ENCODE measurements at regions not wholly inside any gene's neighbourhood (a gene's known extent, or its start where the extent isn't known, plus 50 kb on each side); places are given as distances from the start of the nearest gene placed in this dataset.

- H3K36me3 ChIP-seq (ENCODE audit: insufficient read depth, low read length), result no peaks in the 10 kb centered on the region
- ChIA-PET POLR2A (ENCODE audit: partially characterized antibody) (no interaction called here), CTCF (ENCODE audit: partially characterized antibody) (no interaction called here)
- no peaks in the 10 kb centered on the region for H3K27me3 Mint-ChIP-seq
- DNase-seq, result no peak
- no peak overlapping the region for H3K27ac ChIP-seq (ENCODE audit: low read depth, low read length)
- H3K36me3 Mint-ChIP-seq, result no peaks in the 10 kb centered on the region
- H3K4me1 Mint-ChIP-seq, result no peaks in the 10 kb centered on the region
- H3K9me3 Mint-ChIP-seq, result no peaks in the 10 kb centered on the region
- H3K27me3 ChIP-seq (ENCODE audit: insufficient read depth, low read length), result no peaks in the 10 kb centered on the region
- peak overlapping the region in 1 of 7 donors; percentile 16 for H3K27ac Mint-ChIP-seq
- H3K4me1 ChIP-seq (ENCODE audit: insufficient read depth, low read length), result no peaks in the 10 kb centered on the region
- H3K9me3 ChIP-seq (ENCODE audit: control insufficient read depth in 1 of 2, low read length in 2 of 2), result no peaks in the 10 kb centered on the region
- no peak overlapping the region for H3K4me3 ChIP-seq (ENCODE audit: low read length in 2 of 2)
- intact Hi-C loops (cut with micrococcal nuclease), result no loop called here
- H3K4me3 Mint-ChIP-seq, result no peak overlapping the region
Observed at GRCh38 chr17:59466946-59467801, 98.2 kb upstream of the DHX40 start.

GRCh38 chr17:59469786-59470485 lies 95.5 kb upstream of the DHX40 start:
- Mint-ChIP-seq H3K36me3 (no peaks in the 10 kb centered on the region), H3K4me3 (no peak overlapping the region), H3K9me3 (no peaks in the 10 kb centered on the region), H3K27me3 (no peaks in the 10 kb centered on the region), H3K4me1 (no peaks in the 10 kb centered on the region), H3K27ac (no peak overlapping the region)
- ChIA-PET CTCF (ENCODE audit: partially characterized antibody) (interaction anchor here (2.5 kb wide), 1 partner anchor 159 kb away, joined by 7 read pairs; no protein-coding TSS in a partner anchor), POLR2A (ENCODE audit: partially characterized antibody) (interaction anchor here (0.6 kb wide), 1 partner anchor 314 kb away, joined by 3 read pairs; no protein-coding TSS in a partner anchor)
- Histone ChIP-seq H3K9me3 (ENCODE audit: control insufficient read depth in 1 of 2, low read length in 2 of 2) (no peaks in the 10 kb centered on the region), H3K27me3 (ENCODE audit: insufficient read depth, low read length) (no peaks in the 10 kb centered on the region), H3K36me3 (ENCODE audit: insufficient read depth, low read length) (no peaks in the 10 kb centered on the region), H3K4me3 (ENCODE audit: low read length in 2 of 2) (no peak overlapping the region), H3K27ac (ENCODE audit: low read depth, low read length) (no peak overlapping the region), H3K4me1 (ENCODE audit: insufficient read depth, low read length) (no peaks in the 10 kb centered on the region)
- intact Hi-C loops (cut with micrococcal nuclease), result no loop called here
- DNase-seq, result no peak

DNA sequence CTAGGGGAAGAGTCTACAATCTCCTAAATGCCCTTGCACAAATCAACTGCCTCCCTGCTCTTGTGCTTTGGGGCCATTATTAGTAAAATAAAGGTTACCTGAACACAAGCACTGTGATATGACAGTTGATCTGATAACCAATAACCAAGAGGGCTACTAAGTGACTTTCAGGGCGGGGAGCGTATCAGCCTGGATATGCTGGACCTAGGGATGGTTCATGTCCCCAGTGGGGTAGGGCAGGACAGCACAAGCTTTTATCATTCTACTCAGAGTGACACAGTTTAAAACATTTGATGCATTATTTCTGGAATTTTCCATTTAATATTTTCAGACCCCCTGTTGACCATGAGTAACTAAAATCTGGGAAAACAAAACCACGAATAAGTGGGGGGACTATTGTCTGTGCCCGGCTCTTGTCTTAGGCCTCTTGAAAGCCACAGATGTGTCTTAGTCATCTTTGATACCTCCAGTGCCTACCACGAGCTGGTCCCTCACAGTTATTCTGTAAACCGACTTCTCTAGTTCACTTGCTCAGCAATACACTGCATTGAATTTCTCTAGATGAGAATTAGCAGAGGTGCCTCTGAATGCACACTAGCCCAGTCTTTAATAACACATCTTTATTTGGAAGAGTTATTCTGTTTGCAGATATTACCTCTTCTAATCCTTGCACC lies 94.6 kb upstream of the DHX40 start:
- no peak overlapping the region for H3K4me3 Mint-ChIP-seq
- H3K36me3 ChIP-seq (ENCODE audit: insufficient read depth, low read length), result no peaks in the 10 kb centered on the region
- no peaks in the 10 kb centered on the region for H3K4me1 Mint-ChIP-seq
- ChIA-PET POLR2A (ENCODE audit: partially characterized antibody) (interaction anchor here (0.6 kb wide), 1 partner anchor 315 kb away, joined by 3 read pairs; no protein-coding TSS in a partner anchor), CTCF (ENCODE audit: partially characterized antibody) (interaction anchor here (2.1 to 2.5 kb wide), 2 partner anchors 8 to 160 kb away, joined by 6 to 7 read pairs; no protein-coding TSS in a partner anchor)
- no peaks in the 10 kb centered on the region for H3K9me3 Mint-ChIP-seq
- no peak overlapping the region for H3K27ac Mint-ChIP-seq
- H3K36me3 Mint-ChIP-seq, result no peaks in the 10 kb centered on the region
- H3K9me3 ChIP-seq (ENCODE audit: control insufficient read depth in 1 of 2, low read length in 2 of 2), result no peaks in the 10 kb centered on the region
- H3K27me3 Mint-ChIP-seq, result no peaks in the 10 kb centered on the region
- no peak for DNase-seq
- H3K4me1 ChIP-seq (ENCODE audit: insufficient read depth, low read length), result no peaks in the 10 kb centered on the region
- H3K4me3 ChIP-seq (ENCODE audit: low read length in 2 of 2), result no peak overlapping the region
- H3K27me3 ChIP-seq (ENCODE audit: insufficient read depth, low read length), result no peaks in the 10 kb centered on the region
- intact Hi-C loops (cut with micrococcal nuclease), result no loop called here
- H3K27ac ChIP-seq (ENCODE audit: low read depth, low read length), result no peak overlapping the region

GRCh38 chr17:59476413-59476812 lies 89.0 kb upstream of the DHX40 start:
- intact Hi-C loops (cut with micrococcal nuclease), result no loop called here
- Histone ChIP-seq H3K4me3 (ENCODE audit: low read length in 2 of 2) (no peak overlapping the region), H3K27ac (ENCODE audit: low read depth, low read length) (no peak overlapping the region), H3K27me3 (ENCODE audit: insufficient read depth, low read length) (no peaks in the 10 kb centered on the region), H3K36me3 (ENCODE audit: insufficient read depth, low read length) (no peaks in the 10 kb centered on the region), H3K9me3 (ENCODE audit: control insufficient read depth in 1 of 2, low read length in 2 of 2) (no peaks in the 10 kb centered on the region), H3K4me1 (ENCODE audit: insufficient read depth, low read length) (no peaks in the 10 kb centered on the region)
- no peaks in the 10 kb centered on the region for H3K36me3 Mint-ChIP-seq
- DNase-seq, result no peak
- H3K4me1 Mint-ChIP-seq, result no peaks in the 10 kb centered on the region
- no peak overlapping the region for H3K27ac Mint-ChIP-seq
- no peak overlapping the region for H3K4me3 Mint-ChIP-seq
- peaks cover 0 to 5% of the 10 kb centered on the region in 2 donors for H3K27me3 Mint-ChIP-seq
- POLR2A ChIA-PET (ENCODE audit: partially characterized antibody), result no interaction called here
- CTCF ChIA-PET (ENCODE audit: partially characterized antibody), result no interaction called here
- H3K9me3 Mint-ChIP-seq, result no peaks in the 10 kb centered on the region

DNA sequence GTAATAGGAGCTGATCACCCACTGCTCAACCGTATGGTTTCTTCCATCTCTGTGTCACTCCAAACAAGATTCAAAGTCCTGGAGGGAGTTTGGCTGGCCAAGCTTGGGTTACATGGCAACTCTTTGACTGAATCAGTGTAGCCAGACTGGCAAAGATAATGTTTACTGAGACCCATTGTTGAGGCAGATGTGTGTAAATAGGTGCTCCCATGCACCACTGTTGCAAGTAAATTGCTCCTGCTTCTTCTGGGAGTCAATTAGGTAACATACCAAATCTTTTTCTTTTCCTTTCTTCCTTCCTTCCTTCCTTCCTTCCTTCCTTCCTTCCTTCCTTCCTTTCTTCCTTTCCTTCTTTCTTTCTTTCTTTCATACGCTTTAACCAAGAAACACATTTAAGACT lies 86.3 kb upstream of the DHX40 start:
- peaks cover 0 to 7% (median 3%) of the 10 kb centered on the region in 4 donors for H3K4me1 Mint-ChIP-seq
- Histone ChIP-seq H3K27me3 (ENCODE audit: insufficient read depth, low read length) (no peaks in the 10 kb centered on the region), H3K4me3 (ENCODE audit: low read length in 2 of 2) (no peak overlapping the region), H3K9me3 (ENCODE audit: control insufficient read depth in 1 of 2, low read length in 2 of 2) (no peaks in the 10 kb centered on the region), H3K36me3 (ENCODE audit: insufficient read depth, low read length) (no peaks in the 10 kb centered on the region), H3K4me1 (ENCODE audit: insufficient read depth, low read length) (no peaks in the 10 kb centered on the region), H3K27ac (ENCODE audit: low read depth, low read length) (no peak overlapping the region)
- H3K27me3 Mint-ChIP-seq, result peaks cover 2 to 9% of the 10 kb centered on the region in 2 donors
- peaks cover 0 to 1% (median 0%) of the 10 kb centered on the region in 8 donors for H3K9me3 Mint-ChIP-seq
- DNase-seq, result no peak
- ChIA-PET POLR2A (ENCODE audit: partially characterized antibody) (no interaction called here), CTCF (ENCODE audit: partially characterized antibody) (no interaction called here)
- intact Hi-C loops (cut with micrococcal nuclease), result no loop called here
- H3K4me3 Mint-ChIP-seq, result no peak overlapping the region
- H3K36me3 Mint-ChIP-seq, result no peaks in the 10 kb centered on the region
- H3K27ac Mint-ChIP-seq, result no peak overlapping the region

DNA sequence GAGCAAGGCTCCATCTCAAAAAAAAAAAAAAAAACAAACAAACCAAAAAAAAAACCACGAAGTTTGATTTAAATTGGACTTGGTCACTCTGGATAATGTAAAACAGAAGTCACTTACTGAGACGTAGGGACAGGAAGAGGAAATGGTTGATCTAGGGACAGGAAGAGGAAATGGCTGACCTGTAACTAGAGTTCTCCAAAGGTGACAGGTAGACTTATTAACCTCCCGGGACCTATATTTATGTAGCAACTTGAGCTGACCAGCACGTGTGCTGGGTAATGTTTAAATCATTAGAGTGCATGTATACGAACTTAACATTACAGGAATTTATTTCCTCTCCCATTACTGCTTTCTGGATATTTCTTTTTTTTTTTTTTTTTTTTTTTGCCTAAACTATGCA lies 81.5 kb upstream of the DHX40 start:
- Mint-ChIP-seq H3K36me3 (no peaks in the 10 kb centered on the region), H3K27ac (no peak overlapping the region), H3K4me1 (peaks cover 0 to 7% (median 3%) of the 10 kb centered on the region in 4 donors), H3K9me3 (peaks cover 0 to 1% (median 0%) of the 10 kb centered on the region in 8 donors), H3K27me3 (peaks cover 3 to 11% of the 10 kb centered on the region in 2 donors), H3K4me3 (no peak overlapping the region)
- CTCF ChIA-PET (ENCODE audit: partially characterized antibody), result interaction anchor here (0.7 kb wide), 1 partner anchor 707 kb away, joined by 4 read pairs; no protein-coding TSS in a partner anchor
- H3K36me3 ChIP-seq (ENCODE audit: insufficient read depth, low read length), result no peaks in the 10 kb centered on the region
- no peaks in the 10 kb centered on the region for H3K9me3 ChIP-seq (ENCODE audit: control insufficient read depth in 1 of 2, low read length in 2 of 2)
- POLR2A ChIA-PET (ENCODE audit: partially characterized antibody), result no interaction called here
- intact Hi-C loops (cut with micrococcal nuclease), result no loop called here
- H3K4me3 ChIP-seq (ENCODE audit: low read length in 2 of 2), result no peak overlapping the region
- no peaks in the 10 kb centered on the region for H3K27me3 ChIP-seq (ENCODE audit: insufficient read depth, low read length)
- no peak overlapping the region for H3K27ac ChIP-seq (ENCODE audit: low read depth, low read length)
- H3K4me1 ChIP-seq (ENCODE audit: insufficient read depth, low read length), result no peaks in the 10 kb centered on the region
- no peak for DNase-seq

- no peak overlapping the region for H3K27ac Mint-ChIP-seq
- H3K9me3 ChIP-seq (ENCODE audit: control insufficient read depth in 1 of 2, low read length in 2 of 2), result no peaks in the 10 kb centered on the region
- peaks cover 0 to 7% (median 3%) of the 10 kb centered on the region in 4 donors for H3K4me1 Mint-ChIP-seq
- intact Hi-C loops (cut with micrococcal nuclease), result no loop called here
- no peaks in the 10 kb centered on the region for H3K36me3 ChIP-seq (ENCODE audit: insufficient read depth, low read length)
- CTCF ChIA-PET (ENCODE audit: partially characterized antibody), result no interaction called here
- peaks cover 0 to 1% (median 0%) of the 10 kb centered on the region in 8 donors for H3K9me3 Mint-ChIP-seq
- no peaks in the 10 kb centered on the region for H3K4me1 ChIP-seq (ENCODE audit: insufficient read depth, low read length)
- H3K4me3 ChIP-seq (ENCODE audit: low read length in 2 of 2), result no peak overlapping the region
- no peak overlapping the region for H3K4me3 Mint-ChIP-seq
- no peaks in the 10 kb centered on the region for H3K36me3 Mint-ChIP-seq
- H3K27me3 Mint-ChIP-seq, result peaks cover 4 to 10% of the 10 kb centered on the region in 2 donors
- H3K27me3 ChIP-seq (ENCODE audit: insufficient read depth, low read length), result no peaks in the 10 kb centered on the region
- no peak for DNase-seq
- no peak overlapping the region for H3K27ac ChIP-seq (ENCODE audit: low read depth, low read length)
- POLR2A ChIA-PET (ENCODE audit: partially characterized antibody), result no interaction called here
Observed at GRCh38 chr17:59485015-59485414, 80.4 kb upstream of the DHX40 start.
